GM18868 (cell line): ENCODE measurements at regions not wholly inside any gene's neighbourhood (a gene's known extent, or its start where the extent isn't known, plus 50 kb on each side); places are given as distances from the start of the nearest gene placed in this dataset.

Experiments
- ATAC-seq: cut with Tn5 transposase; IDR thresholded peaks from one replicate; pipeline ENCODE4 v1.9.1; 2021; ENCODE audit warnings: mild to moderate bottlenecking, moderate library complexity; ENCODE audit not compliant: unreplicated experiment

DNA sequence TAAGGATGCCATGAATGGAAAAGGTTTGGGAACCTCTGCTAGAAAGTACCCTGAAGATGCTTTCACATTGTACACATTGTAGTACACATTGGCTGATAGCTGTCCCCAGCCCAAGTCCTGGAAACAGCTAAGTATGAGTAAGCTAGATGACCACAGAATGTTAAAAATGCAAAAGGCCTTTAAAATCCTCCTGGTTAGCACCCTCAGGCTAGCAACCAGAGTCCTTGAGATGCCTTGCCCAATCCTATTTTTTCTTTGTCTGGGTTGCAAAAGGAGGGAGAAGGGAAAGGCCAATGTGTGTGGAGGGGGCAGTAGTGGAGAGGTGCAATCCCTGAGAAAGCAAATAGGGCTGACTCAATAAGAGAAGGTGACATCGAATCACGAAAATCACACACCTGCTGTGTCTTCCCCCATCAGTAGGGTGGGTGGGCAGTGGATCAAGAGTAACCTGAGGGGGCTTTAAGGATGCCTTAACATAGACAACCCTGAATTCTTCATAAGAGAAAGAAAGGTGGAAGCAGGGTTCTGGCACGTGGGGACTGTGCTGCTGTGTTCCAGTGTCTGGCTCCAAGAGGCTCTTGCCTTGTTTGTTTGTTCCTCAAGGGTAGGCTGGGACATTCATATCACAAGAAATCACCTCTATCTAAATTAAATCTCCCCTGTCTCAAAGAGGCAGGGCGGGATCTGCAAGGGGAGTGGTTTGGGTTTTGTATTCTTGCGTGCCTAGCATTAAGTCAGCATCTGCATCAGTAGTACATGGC is 266.2 kb upstream of the PLXNA2 start:
- ATAC-seq: no peak

DNA sequence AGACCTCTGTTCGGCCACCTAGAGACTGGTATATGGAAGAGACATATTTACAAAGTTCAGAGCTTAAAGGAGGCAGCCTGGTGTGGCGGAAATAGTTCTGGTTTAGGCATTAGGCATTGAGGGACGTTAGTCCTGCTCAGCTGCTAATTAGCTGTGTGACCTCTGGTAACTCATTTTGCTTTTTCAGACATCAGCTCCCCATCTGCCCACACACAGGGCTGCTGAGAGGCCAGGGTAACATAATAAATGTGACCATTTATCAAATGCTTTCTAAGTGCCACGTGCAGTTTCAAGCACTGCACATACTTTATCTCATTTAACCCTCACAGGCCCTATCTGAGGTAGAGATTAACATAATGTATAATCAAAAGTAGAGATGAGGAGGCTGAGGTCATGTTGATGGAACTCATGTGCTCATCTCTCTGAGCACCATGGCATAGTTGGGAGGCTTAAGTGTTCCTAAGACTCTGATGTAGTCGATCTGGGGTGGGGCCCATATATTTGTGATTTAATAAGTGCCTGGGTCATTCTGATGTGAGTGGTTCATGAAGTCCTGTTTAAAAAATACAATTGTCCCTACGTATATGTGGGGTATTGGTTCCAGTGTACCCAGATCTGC is 267.2 kb upstream of the PLXNA2 start:
- no peak for ATAC-seq

DNA sequence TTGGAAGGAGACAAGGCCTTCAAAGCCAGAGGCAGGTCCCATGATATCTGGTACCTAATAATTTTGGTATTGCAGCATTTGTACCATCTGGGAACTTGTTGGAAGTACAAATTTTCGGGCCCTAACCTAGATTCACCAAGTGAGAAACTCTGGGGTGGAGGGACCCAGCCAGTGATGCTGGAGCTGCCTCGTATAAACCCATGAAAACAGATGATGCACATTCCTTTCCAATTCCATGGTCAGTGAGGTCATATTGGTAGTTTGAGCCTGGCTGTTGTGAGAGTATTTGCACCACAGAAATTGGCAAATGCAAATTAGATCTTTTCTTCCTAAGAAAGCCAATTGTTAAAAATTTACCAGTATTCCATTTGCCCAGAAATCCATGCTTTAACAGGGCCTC is 269.6 kb upstream of the PLXNA2 start:
- no peak for ATAC-seq

GRCh38 chr1:208515129-208515528 is 270.9 kb upstream of the PLXNA2 start:
- no peak for ATAC-seq

DNA sequence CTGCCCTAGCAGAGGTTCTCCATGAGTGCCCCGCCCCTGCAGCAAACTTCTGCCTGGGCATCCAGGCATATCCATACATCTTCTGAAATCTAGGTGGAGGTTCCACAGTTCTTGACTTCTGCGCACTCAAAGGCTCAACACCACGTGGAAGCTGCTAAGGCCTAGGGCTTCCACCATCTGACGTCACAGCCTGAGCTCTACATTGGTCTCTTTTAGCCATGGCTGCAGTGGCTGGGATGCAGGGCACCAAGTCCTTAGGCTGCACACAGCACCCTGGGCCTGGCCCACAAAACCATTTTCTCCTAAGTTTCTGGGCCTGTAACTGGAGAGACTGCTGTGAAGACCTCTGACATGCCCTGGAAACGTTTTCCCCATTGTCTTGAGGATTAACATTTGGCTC is 272.6 kb upstream of the PLXNA2 start:
- no peak for ATAC-seq

- ATAC-seq: no peak
Observed at GRCh38 chr1:208520438-208521099, 276.4 kb upstream of the PLXNA2 start.

DNA sequence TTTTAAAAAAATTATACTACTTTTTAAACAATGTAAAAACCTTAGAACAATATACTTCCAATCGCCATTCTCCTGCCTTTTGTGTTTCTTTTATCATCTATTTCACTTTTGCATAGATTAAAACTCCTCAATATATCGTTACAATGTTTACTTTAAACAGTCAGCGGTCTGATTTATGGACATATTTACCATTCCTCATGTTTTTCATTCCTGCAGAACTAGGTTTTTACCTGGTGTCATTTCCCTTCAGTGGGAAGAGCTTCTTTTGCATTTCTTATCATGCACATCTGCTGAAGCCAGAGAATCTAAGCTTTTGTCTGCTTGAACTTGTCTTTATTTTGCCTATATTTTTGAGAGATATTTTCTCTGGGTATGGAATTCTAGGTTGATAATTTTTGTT is 277.4 kb upstream of the PLXNA2 start:
- ATAC-seq: no peak

GRCh38 chr1:208523007-208523406 is 278.8 kb upstream of the PLXNA2 start:
- no peak for ATAC-seq

GRCh38 chr1:208524376-208524775 is 280.2 kb upstream of the PLXNA2 start:
- ATAC-seq: no peak

DNA sequence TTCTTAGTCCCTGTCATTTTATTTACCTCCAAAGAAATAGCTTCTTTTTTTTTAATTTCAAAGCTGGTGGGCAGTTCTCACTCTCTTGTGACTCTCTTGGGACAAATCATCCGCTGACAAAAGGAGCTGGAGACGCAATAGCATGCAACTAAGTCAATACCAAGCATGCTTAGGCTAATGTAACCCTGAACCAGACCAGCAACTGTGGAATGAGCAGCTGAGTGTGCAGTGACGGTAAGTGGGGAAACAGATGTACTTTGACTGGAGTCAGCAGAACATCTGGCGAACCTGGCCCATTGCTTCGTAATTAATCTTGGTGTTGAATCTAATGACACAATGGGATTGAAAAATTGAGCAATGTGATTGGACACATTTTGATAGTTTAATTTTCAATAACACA is 280.7 kb upstream of the PLXNA2 start:
- no peak for ATAC-seq

DNA sequence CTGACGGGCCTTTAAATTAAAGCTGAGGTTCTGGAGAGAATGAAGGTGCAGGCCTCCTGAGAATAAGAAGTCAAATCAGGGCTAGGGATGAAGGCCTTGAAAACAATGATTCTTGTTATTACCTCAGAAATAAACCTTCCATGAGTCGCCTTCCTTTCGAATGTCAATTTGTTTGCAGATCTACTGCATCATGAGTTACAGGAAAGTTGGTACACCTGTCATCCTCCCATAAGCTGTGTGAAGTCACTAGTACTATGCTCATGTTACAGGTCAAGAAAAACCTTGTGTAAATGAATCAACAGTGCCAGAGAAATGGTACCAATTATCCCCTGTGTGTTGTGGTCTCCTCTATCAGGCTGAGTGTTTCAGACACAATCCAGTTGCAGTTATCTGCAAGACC is 281.2 kb upstream of the PLXNA2 start:
- no peak for ATAC-seq

DNA sequence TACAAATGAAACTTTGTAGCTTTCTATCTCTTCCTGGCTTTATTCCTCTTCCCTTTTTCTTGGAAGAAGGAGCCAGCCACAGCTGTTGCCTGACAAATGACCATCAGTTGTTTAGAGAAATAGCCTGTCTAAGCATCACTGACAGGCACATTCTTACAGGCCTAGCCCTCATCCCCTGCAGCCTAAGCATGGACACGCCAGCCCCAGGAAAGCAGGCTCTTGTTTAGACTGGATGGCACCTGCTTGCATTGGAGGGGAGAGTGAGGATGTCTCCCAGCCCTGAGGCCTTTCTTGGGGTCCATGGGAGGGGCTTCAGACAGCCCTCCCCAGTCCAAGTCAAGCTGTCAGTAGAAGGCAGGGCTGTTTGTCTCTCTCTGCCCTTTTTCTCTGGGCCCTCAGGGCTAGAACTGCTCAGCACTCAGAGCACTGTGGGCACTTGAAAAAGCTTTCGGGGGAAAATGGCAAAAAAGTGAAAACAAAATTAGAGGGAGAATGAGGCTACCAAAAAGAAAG is 282.5 kb upstream of the PLXNA2 start:
- no peak for ATAC-seq

GRCh38 chr1:208527156-208527555 is 283.0 kb upstream of the PLXNA2 start:
- no peak for ATAC-seq

- ATAC-seq: no peak
Observed at GRCh38 chr1:208528578-208529240, 284.5 kb upstream of the PLXNA2 start.

GRCh38 chr1:208531003-208531750 is 287.0 kb upstream of the PLXNA2 start:
- no peak for ATAC-seq

GRCh38 chr1:208533746-208534598 is 289.8 kb upstream of the PLXNA2 start:
- ATAC-seq: no peak

GRCh38 chr1:208534599-208534897 is 290.4 kb upstream of the PLXNA2 start:
- ATAC-seq: no peak

DNA sequence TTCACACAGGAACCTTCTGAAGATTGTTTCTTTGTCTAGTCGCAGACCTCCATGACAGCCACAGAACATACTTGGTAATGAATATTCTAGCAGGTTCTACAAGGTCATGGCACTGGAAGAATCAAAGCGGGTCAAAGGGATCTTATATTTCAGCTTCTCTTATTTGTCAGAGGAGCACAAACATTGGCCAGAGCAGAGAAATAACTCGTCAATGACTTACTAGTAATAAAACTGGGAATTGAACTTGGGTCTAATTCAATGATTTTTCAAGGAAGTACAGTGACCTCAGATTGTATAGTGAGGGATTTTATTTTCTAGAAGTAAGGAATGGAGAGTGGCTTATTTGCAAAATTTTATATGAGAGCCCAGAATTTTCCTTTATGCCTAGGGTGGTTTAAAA is 290.8 kb upstream of the PLXNA2 start:
- no peak for ATAC-seq

DNA sequence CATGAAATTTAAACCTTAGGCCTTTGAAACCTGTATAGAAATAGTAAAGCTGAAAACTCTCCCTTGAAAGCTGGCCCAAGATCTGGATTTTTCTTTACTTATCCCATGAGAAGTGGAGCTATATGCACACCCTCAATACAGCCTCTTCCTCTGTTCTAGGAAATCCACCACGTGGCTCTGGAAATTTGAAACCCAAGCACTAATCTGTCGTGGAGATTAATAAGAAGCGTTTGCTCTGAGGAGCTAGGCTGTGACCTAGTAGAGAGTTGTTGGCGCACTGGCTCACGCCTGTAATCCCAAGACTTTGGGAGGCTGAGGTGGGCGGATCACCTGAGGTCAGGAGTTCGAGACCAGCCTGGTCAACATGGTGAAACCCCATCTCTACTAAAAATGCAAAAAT is 291.3 kb upstream of the PLXNA2 start:
- ATAC-seq: no peak

DNA sequence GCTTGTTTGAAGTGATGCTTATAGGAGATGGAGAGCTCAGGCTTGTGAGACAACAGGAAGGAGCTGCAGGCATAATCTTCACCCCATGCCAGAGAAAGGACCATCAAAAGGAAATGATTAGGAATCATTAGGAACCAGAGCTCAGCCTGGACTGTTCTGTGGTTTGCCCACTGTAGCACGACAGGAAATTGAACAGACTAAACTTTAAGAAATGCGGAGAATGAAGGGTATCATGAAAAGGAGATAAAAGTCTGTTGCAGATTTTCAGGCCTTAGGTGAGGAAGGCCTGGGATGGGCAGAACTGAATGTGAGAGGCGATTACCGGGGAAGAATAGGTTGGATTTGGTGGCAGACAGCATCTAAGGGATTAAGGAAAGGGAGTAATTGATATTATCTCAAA is 292.0 kb upstream of the PLXNA2 start:
- no peak for ATAC-seq
